Parathyroid adenoma (tissue), 2 donors: ENCODE measurements at regions not wholly inside any gene's neighbourhood (a gene's known extent, or its start where the extent isn't known, plus 50 kb on each side); places are given as distances from the start of the nearest gene placed in this dataset.

Experiments used
- H2AFZ ChIP-seq: fragments of 300-600 bp; sonication (generic); one replicate; pipeline ENCODE4 v1.7.0; 2017; ENCODE audit warnings: antibody characterized with exemption, mild to moderate bottlenecking
- H3K27ac ChIP-seq: fragments of 300-600 bp; sonication (generic); one replicate; pipeline ENCODE4 v1.7.0; 2017
- H3K27me3 ChIP-seq: fragments of 300-600 bp; sonication (generic); one replicate; pipeline ENCODE4 v1.7.0; 2017; ENCODE audit warnings: low read length; ENCODE audit not compliant: control insufficient read depth, insufficient read depth
- H3K36me3 ChIP-seq: fragments of 300-600 bp; sonication (generic); one replicate; pipeline ENCODE4 v1.7.0; 2017; ENCODE audit warnings: low read length; ENCODE audit not compliant: control insufficient read depth, insufficient read depth
- H3K4me1 ChIP-seq: fragments of 300-600 bp; sonication (generic); one replicate; pipeline ENCODE4 v1.7.0; 2017; ENCODE audit warnings: control low read depth
- H3K4me2 ChIP-seq: fragments of 300-600 bp; sonication (generic); one replicate; pipeline ENCODE4 v1.7.0; 2017; ENCODE audit warnings: low read length
- H3K4me3 ChIP-seq: fragments of 300-600 bp; sonication (generic); one replicate; pipeline ENCODE4 v1.7.0; 2017; ENCODE audit warnings: low read depth, low read length
- H3K79me2 ChIP-seq: fragments of 300-600 bp; sonication (generic); one replicate; pipeline ENCODE4 v1.7.0; 2017; ENCODE audit warnings: control low read depth
- H3K9ac ChIP-seq: fragments of 300-600 bp; sonication (generic); one replicate; pipeline ENCODE4 v1.7.0; 2017; ENCODE audit warnings: mild to moderate bottlenecking
- H3K9me3 ChIP-seq: fragments of 300-600 bp; sonication (generic); one replicate; pipeline ENCODE4 v1.7.0; 2017; ENCODE audit warnings: low read length; ENCODE audit not compliant: control insufficient read depth
- TF ChIP-seq, protein P1 (sequence below): fragments of 300-600 bp; sonication (generic); IDR thresholded peaks from one replicate; pipeline ENCODE4 v1.7.0; 2017; ENCODE audit warnings: antibody characterized with exemption, mild to moderate bottlenecking
- donor health status: primary hyperparathyroidism.

DNA sequence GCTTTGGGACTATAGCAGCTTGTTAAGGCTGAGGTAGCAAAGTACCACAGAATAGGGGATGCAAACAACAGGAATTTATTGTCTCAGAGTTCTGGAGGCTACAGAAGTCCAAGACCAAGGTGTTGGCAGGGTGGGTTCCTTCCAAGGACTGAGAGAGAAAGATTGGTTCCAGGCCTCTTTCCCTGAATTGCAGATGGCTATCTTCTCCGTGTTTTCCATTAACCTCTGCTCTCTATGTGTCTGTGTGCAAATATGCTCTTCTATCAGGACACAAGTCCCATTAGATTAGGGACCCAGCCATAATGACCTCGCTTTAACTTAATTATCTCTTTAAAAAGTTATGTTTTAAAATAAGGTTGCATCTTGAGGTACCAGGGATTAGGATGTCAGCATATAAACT lies 1732.9 kb upstream of the SLC10A2 start:
- Histone ChIP-seq H3K36me3 (no peaks in the 10 kb centered on the region), H3K9ac (no peak overlapping the region), H3K79me2 (no peaks in the 10 kb centered on the region), H3K4me2 (no peak overlapping the region), H3K27ac (no peak overlapping the region), H3K27me3 (no peaks in the 10 kb centered on the region), H3K4me3 (no peak overlapping the region), H3K4me1 (no peaks in the 10 kb centered on the region), H3K9me3 (no peaks in the 10 kb centered on the region), H2AFZ (no peak overlapping the region)
- TF ChIP-seq, protein P1, sequence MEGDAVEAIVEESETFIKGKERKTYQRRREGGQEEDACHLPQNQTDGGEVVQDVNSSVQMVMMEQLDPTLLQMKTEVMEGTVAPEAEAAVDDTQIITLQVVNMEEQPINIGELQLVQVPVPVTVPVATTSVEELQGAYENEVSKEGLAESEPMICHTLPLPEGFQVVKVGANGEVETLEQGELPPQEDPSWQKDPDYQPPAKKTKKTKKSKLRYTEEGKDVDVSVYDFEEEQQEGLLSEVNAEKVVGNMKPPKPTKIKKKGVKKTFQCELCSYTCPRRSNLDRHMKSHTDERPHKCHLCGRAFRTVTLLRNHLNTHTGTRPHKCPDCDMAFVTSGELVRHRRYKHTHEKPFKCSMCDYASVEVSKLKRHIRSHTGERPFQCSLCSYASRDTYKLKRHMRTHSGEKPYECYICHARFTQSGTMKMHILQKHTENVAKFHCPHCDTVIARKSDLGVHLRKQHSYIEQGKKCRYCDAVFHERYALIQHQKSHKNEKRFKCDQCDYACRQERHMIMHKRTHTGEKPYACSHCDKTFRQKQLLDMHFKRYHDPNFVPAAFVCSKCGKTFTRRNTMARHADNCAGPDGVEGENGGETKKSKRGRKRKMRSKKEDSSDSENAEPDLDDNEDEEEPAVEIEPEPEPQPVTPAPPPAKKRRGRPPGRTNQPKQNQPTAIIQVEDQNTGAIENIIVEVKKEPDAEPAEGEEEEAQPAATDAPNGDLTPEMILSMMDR = no peak

DNA sequence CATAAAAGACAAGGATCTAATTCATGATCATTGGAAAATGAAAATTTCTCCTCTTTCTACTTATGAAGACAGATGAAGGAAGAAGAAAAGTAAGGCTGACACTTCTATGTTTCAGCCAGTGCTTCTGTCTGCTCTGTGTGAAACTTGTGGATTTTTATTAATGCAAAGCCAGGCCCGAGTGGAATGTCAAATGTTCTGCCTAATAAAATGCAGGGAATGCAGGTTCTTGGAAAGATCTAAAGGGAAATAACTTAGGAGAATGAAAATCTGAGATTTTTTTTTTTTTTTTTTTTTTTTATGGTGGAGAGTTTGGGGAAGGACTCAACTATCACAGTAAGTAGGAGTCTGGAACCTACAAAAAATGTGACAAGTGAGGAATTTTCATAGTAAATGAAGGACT lies 1732.3 kb upstream of the SLC10A2 start:
- Histone ChIP-seq H3K27me3 (no peaks in the 10 kb centered on the region), H3K79me2 (no peaks in the 10 kb centered on the region), H3K9me3 (no peaks in the 10 kb centered on the region), H3K4me1 (no peaks in the 10 kb centered on the region), H3K4me3 (no peak overlapping the region), H3K36me3 (no peaks in the 10 kb centered on the region), H3K27ac (no peak overlapping the region), H3K4me2 (no peak overlapping the region), H3K9ac (no peak overlapping the region), H2AFZ (no peak overlapping the region)
- TF ChIP-seq, protein P1 = no peak

DNA sequence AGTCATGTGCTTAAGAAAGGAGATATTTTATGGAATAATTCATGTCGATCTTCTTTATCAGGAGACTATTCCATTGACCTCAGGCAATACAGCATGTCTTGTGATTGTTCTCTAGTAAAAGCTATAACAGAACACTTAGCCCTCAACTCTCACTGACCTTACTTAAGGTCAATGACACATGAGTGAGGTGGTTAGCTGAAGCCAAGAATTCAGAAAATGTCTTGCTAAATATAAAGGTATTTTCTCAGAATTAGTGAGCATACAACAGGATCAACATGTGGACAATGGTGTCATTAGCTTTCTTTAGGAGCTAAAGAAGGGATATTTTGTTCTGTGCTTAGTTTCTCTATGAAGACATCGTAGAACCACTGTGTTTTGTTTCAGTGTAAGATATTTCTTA lies 1730.4 kb upstream of the SLC10A2 start:
- no peak overlapping the region for H3K4me2 ChIP-seq
- no peaks in the 10 kb centered on the region for H3K36me3 ChIP-seq
- TF ChIP-seq, protein P1 = no peak
- no peaks in the 10 kb centered on the region for H3K4me1 ChIP-seq
- no peak overlapping the region for H3K9ac ChIP-seq
- H3K9me3 ChIP-seq = no peaks in the 10 kb centered on the region
- no peaks in the 10 kb centered on the region for H3K27me3 ChIP-seq
- no peaks in the 10 kb centered on the region for H3K79me2 ChIP-seq
- H2AFZ ChIP-seq = no peak overlapping the region
- H3K27ac ChIP-seq = no peak overlapping the region
- H3K4me3 ChIP-seq = no peak overlapping the region

DNA sequence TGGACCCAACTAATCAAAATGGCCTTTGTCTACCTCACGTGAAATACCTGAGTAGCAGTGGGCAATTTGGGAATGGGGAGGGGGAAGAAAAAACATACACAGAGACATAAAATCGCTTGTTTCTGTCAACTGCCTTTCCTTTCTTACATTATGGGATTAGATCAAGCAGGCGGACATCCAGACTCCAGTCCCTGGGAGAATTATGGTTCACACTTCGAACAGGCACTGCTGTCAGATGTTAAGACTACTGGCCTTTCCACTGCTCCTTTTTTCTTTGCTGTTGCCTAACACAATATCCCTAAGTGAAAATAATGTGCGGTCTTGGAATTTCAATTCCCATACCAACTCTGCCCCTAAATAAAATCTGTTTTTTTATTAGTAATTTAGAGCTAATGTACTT lies 1719.7 kb upstream of the SLC10A2 start:
- H3K9ac ChIP-seq = no peak overlapping the region
- H2AFZ ChIP-seq = no peak overlapping the region
- H3K36me3 ChIP-seq = no peaks in the 10 kb centered on the region
- no peaks in the 10 kb centered on the region for H3K27me3 ChIP-seq
- H3K4me2 ChIP-seq = no peak overlapping the region
- TF ChIP-seq, protein P1 = no peak
- no peaks in the 10 kb centered on the region for H3K4me1 ChIP-seq
- H3K27ac ChIP-seq = no peak overlapping the region
- H3K4me3 ChIP-seq = no peak overlapping the region
- no peaks in the 10 kb centered on the region for H3K79me2 ChIP-seq
- no peaks in the 10 kb centered on the region for H3K9me3 ChIP-seq

DNA sequence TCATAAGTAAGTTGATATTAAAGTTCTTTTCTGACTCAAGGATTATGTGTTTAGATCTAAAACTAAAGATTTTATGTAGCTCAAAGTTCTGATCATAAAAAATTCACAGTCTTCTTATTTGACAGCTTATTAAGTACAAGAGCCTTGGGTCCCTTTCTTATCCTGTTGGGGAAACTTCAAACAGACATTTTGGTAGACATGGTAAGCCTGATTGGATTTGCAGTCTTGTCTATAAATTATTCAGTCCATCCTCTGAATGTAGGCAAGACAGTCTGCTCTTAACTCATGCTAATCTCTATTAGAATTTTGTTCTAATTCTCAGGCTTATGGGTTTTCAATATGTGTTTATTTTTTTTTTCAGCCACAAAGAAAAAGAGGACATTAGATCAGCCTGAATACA lies 1718.7 kb upstream of the SLC10A2 start:
- no peaks in the 10 kb centered on the region for H3K9me3 ChIP-seq
- no peaks in the 10 kb centered on the region for H3K79me2 ChIP-seq
- TF ChIP-seq, protein P1 = no peak
- no peak overlapping the region for H3K4me3 ChIP-seq
- no peak overlapping the region for H2AFZ ChIP-seq
- H3K27ac ChIP-seq = no peak overlapping the region
- H3K4me2 ChIP-seq = no peak overlapping the region
- H3K36me3 ChIP-seq = no peaks in the 10 kb centered on the region
- H3K27me3 ChIP-seq = no peaks in the 10 kb centered on the region
- no peak overlapping the region for H3K9ac ChIP-seq
- H3K4me1 ChIP-seq = no peaks in the 10 kb centered on the region
